Naive thymus-derived CD4-positive, alpha-beta T cell (primary cell): ENCODE measurements at regions not wholly inside any gene's neighbourhood (a gene's known extent, or its start where the extent isn't known, plus 50 kb on each side); places are given as distances from the start of the nearest gene placed in this dataset.

ENCODE experiments used
- ATAC-seq: fragments of 150-1000 bp; cut with Tn5 transposase; 2 replicates; pipeline ENCODE4 v1.10.0; 2021; ENCODE audit warnings: mild to moderate bottlenecking, moderate library complexity
- CTCF ChIA-PET: fragments of 350-600 bp; sonication (Branson Sonifier 250); formaldehyde crosslinking; loops from one replicate; lab custom pipeline; 2021; ENCODE audit warnings: antibody characterized with exemption; lab: Charles Lee
- POLR2A ChIA-PET: fragments of 350-600 bp; sonication (Branson Sonifier 250); formaldehyde crosslinking; loops from one replicate; lab custom pipeline; 2021; ENCODE audit warnings: antibody characterized with exemption, inconsistent platforms; lab: Charles Lee
- DNase-seq, 9 donors: peaks; one replicate each; pipeline versions ENCODE4 v3.0.0 to v3.0.0-alpha.2; 2020 to 2022; ENCODE audit warnings: mixed read lengths in 1 of 9
- H3K27ac ChIP-seq: one replicate; pipeline ENCODE4 v1.7.0; 2013; ENCODE audit warnings: mild to moderate bottlenecking, low read depth, low read length, moderate library complexity
- H3K27me3 ChIP-seq, 2 donors: one replicate each; pipeline ENCODE4 v1.7.0; 2013; ENCODE audit warnings: low read length in 2 of 2, mild to moderate bottlenecking in 2 of 2, moderate library complexity in 2 of 2; ENCODE audit not compliant: control insufficient read depth in 2 of 2, insufficient read depth in 2 of 2
- H3K36me3 ChIP-seq, 3 experiments: 1 replicate in 2 of 3; 2 replicates in 1 of 3; pipeline ENCODE4 v1.7.0; 2013; ENCODE audit warnings: low read length in 3 of 3, mild to moderate bottlenecking in 3 of 3, moderate library complexity in 1 of 3; ENCODE audit not compliant: insufficient read depth in 3 of 3, control insufficient read depth in 2 of 3
- H3K4me1 ChIP-seq, 2 donors: one replicate each; pipeline ENCODE4 v1.7.0; 2013; ENCODE audit warnings: low read length in 2 of 2, mild to moderate bottlenecking in 2 of 2, moderate library complexity in 1 of 2; ENCODE audit not compliant: control insufficient read depth in 2 of 2, insufficient read depth in 2 of 2
- H3K4me3 ChIP-seq: 2 replicates; pipeline ENCODE4 v1.7.0; 2013; ENCODE audit warnings: mild to moderate bottlenecking, low read length
- H3K9me3 ChIP-seq, 3 experiments: 1 replicate in 2 of 3; 2 replicates in 1 of 3; pipeline ENCODE4 v1.7.0; 2013; ENCODE audit warnings: low read length in 3 of 3; ENCODE audit not compliant: control insufficient read depth in 2 of 3
- H3K27ac Mint-ChIP-seq, 9 donors: one replicate each; pipeline ENCODE4 v1.8.0; 2020 to 2022; ENCODE audit warnings: mixed read lengths in 9 of 9, mild to moderate bottlenecking in 8 of 9, moderate library complexity in 5 of 9, inconsistent platforms in 2 of 9
- H3K27me3 Mint-ChIP-seq, 5 donors: one replicate each; pipeline ENCODE4 v1.8.0; 2021 to 2022; ENCODE audit warnings: mixed read lengths in 5 of 5, mild to moderate bottlenecking in 1 of 5
- H3K36me3 Mint-ChIP-seq, 5 donors: one replicate each; pipeline ENCODE4 v1.8.0; 2020 to 2022; ENCODE audit warnings: mixed read lengths in 5 of 5, mild to moderate bottlenecking in 3 of 5, inconsistent platforms in 1 of 5
- H3K4me1 Mint-ChIP-seq, 7 donors: one replicate each; pipeline ENCODE4 v1.8.0; 2020 to 2022; ENCODE audit warnings: mixed read lengths in 7 of 7, mild to moderate bottlenecking in 3 of 7, inconsistent platforms in 1 of 7
- H3K4me3 Mint-ChIP-seq, 10 donors: one replicate each; pipeline ENCODE4 v1.8.0; 2020 to 2022; ENCODE audit warnings: mild to moderate bottlenecking in 10 of 10, mixed read lengths in 10 of 10, moderate library complexity in 6 of 10, inconsistent platforms in 2 of 10
- H3K9me3 Mint-ChIP-seq, 11 donors: one replicate each; pipeline ENCODE4 v1.8.0; 2020 to 2022; ENCODE audit warnings: mixed read lengths in 11 of 11, mild to moderate bottlenecking in 4 of 11, inconsistent platforms in 1 of 11, moderate library complexity in 1 of 11
- intact Hi-C, 2 donors: fragments of 100-400 bp; cut with micrococcal nuclease; formaldehyde crosslinking; loops; one replicate each; pipeline ENCODE4 v1.15.1; 2023

DNA sequence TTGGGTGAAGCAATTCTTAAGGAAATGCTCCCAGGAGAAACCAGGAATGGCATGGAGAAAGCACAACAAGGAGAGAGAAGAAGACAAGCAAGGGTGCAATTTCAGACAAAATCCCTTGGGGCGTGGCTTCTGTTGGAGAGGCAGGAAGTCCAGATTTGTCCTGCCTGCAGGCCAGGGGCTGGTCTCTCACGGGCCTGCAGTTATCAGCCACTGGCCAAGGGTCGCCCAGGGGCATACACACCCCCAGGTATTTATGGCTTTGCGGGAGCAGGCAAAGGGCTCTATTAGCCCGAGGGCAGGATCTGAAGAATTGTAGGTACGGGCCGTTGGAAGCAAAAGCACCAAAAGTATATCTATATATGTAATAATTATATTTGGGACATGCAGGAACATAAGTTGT, 87.7 kb downstream of the IYD start:
- no peaks in the 10 kb centered on the region for H3K27me3 ChIP-seq
- intact Hi-C loops = no loop called here
- H3K27me3 Mint-ChIP-seq = peaks cover 0 to 9% (median 0%) of the 10 kb centered on the region in 5 donors
- H3K4me3 ChIP-seq = no peak overlapping the region
- H3K4me3 Mint-ChIP-seq = no peak overlapping the region
- POLR2A ChIA-PET = no interaction called here
- CTCF ChIA-PET = interaction anchor here (0.6 kb wide), 1 partner anchor 950 kb away, joined by 3 read pairs; no protein-coding TSS in a partner anchor
- DNase-seq (no peak), ATAC-seq (no peak)
- peaks cover 0 to 2% (median 0%) of the 10 kb centered on the region in 11 donors for H3K9me3 Mint-ChIP-seq
- H3K4me1 ChIP-seq = no peaks in the 10 kb centered on the region
- H3K9me3 ChIP-seq = no peaks in the 10 kb centered on the region
- no peak overlapping the region for H3K27ac Mint-ChIP-seq
- no peaks in the 10 kb centered on the region for H3K36me3 Mint-ChIP-seq
- no peaks in the 10 kb centered on the region for H3K36me3 ChIP-seq
- H3K27ac ChIP-seq = no peak overlapping the region
- H3K4me1 Mint-ChIP-seq = no peaks in the 10 kb centered on the region

GRCh38 chr6:150456902-150457643, 88.3 kb downstream of the IYD start:
- Histone ChIP-seq H3K9me3 (no peaks in the 10 kb centered on the region), H3K4me1 (no peaks in the 10 kb centered on the region), H3K36me3 (no peaks in the 10 kb centered on the region), H3K27me3 (no peaks in the 10 kb centered on the region), H3K4me3 (no peak overlapping the region), H3K27ac (no peak overlapping the region)
- ChIA-PET POLR2A (no interaction called here), CTCF (no interaction called here)
- H3K27me3 Mint-ChIP-seq = peaks cover 0 to 9% (median 0%) of the 10 kb centered on the region in 5 donors
- no peak overlapping the region for H3K4me3 Mint-ChIP-seq
- H3K9me3 Mint-ChIP-seq = peaks cover 0 to 3% (median 0%) of the 10 kb centered on the region in 11 donors
- no peaks in the 10 kb centered on the region for H3K4me1 Mint-ChIP-seq
- DNase-seq (no peak), ATAC-seq (no peak)
- intact Hi-C loops = no loop called here
- H3K27ac Mint-ChIP-seq = no peak overlapping the region
- no peaks in the 10 kb centered on the region for H3K36me3 Mint-ChIP-seq

DNA sequence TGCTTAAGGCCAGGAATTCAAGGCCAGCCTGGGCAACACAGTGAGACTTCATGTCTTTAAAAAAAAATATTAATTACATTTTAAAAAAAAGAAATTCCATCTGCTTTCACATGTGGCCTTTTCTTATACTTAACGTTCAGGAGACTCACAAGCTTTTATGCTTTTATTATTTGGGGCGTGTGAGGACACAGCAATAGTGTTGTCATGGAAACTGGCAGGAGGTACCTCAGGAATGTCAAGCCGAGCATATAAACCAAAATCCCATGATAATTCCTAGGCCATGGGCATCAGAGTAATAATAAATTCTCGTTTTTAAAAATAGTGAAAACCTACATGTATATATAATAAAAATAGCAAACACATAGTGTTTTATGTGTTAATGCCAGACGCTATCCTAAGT, 89.8 kb downstream of the IYD start:
- H3K4me1 Mint-ChIP-seq = no peaks in the 10 kb centered on the region
- DNase-seq = no peak
- ChIA-PET POLR2A (no interaction called here), CTCF (no interaction called here)
- peaks cover 0 to 3% (median 0%) of the 10 kb centered on the region in 11 donors for H3K9me3 Mint-ChIP-seq
- no peaks in the 10 kb centered on the region for H3K27me3 ChIP-seq
- H3K9me3 ChIP-seq = no peaks in the 10 kb centered on the region
- no peaks in the 10 kb centered on the region for H3K36me3 ChIP-seq
- intact Hi-C loops = no loop called here
- no peak overlapping the region for H3K4me3 ChIP-seq
- no peaks in the 10 kb centered on the region for H3K36me3 Mint-ChIP-seq
- H3K27ac ChIP-seq = no peak overlapping the region
- no peak overlapping the region for H3K27ac Mint-ChIP-seq
- ATAC-seq = no peak
- H3K4me3 Mint-ChIP-seq = no peak overlapping the region
- no peaks in the 10 kb centered on the region for H3K4me1 ChIP-seq
- H3K27me3 Mint-ChIP-seq = peaks cover 0 to 9% (median 0%) of the 10 kb centered on the region in 5 donors

DNA sequence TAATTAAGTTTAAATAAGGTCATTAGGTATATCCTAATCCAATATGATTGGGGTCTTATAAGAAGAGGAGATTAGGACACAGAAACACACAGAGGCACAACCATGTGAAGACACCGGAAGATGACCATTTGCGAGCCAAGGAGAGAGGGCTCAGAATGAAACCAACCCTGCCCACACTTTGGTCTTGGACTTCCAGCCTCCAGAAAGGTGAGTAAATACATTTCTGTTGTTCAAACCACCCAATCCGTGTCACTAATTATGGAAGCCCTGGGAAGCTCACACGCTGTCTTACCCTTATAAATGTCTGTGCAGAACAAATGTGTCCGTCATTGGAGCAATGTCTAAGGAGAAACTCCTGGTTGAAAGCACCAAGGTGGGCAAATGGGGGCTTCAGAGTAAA, 95.0 kb downstream of the IYD start:
- H3K4me1 ChIP-seq = no peaks in the 10 kb centered on the region

GRCh38 chr6:150464966-150465365, 96.2 kb downstream of the IYD start:
- Mint-ChIP-seq H3K27ac (no peak overlapping the region), H3K9me3 (peaks cover 0 to 1% (median 0%) of the 10 kb centered on the region in 11 donors), H3K4me3 (no peak overlapping the region), H3K27me3 (peaks cover 0 to 7% (median 3%) of the 10 kb centered on the region in 5 donors), H3K36me3 (no peaks in the 10 kb centered on the region), H3K4me1 (no peaks in the 10 kb centered on the region)
- no peaks in the 10 kb centered on the region for H3K36me3 ChIP-seq
- POLR2A ChIA-PET = no interaction called here
- H3K9me3 ChIP-seq = no peaks in the 10 kb centered on the region
- H3K4me3 ChIP-seq = no peak overlapping the region
- CTCF ChIA-PET = interaction anchor here (1.1 kb wide), 1 partner anchor 15 kb away, joined by 3 read pairs; no protein-coding TSS in a partner anchor
- DNase-seq (no peak), ATAC-seq (no peak)
- no peak overlapping the region for H3K27ac ChIP-seq
- intact Hi-C loops = no loop called here
- no peaks in the 10 kb centered on the region for H3K27me3 ChIP-seq
- H3K4me1 ChIP-seq = no peaks in the 10 kb centered on the region

More for the DNA sequence above, 95.0 kb downstream of the IYD start:
- ChIA-PET CTCF (interaction anchor here (1.1 kb wide), 1 partner anchor 16 kb away, joined by 3 read pairs; no protein-coding TSS in a partner anchor), POLR2A (no interaction called here)
- ATAC-seq = no peak
- intact Hi-C loops = no loop called here
- H3K9me3 Mint-ChIP-seq = peaks cover 0 to 1% (median 0%) of the 10 kb centered on the region in 11 donors
- no peak overlapping the region for H3K4me3 ChIP-seq
- no peaks in the 10 kb centered on the region for H3K36me3 Mint-ChIP-seq
- no peaks in the 10 kb centered on the region for H3K27me3 ChIP-seq
- H3K27me3 Mint-ChIP-seq = peaks cover 0 to 7% (median 0%) of the 10 kb centered on the region in 5 donors
- no peak overlapping the region for H3K27ac Mint-ChIP-seq
- no peak for DNase-seq
- no peaks in the 10 kb centered on the region for H3K4me1 Mint-ChIP-seq
- no peaks in the 10 kb centered on the region for H3K36me3 ChIP-seq
- H3K27ac ChIP-seq = no peak overlapping the region
- no peaks in the 10 kb centered on the region for H3K9me3 ChIP-seq
- no peak overlapping the region for H3K4me3 Mint-ChIP-seq

DNA sequence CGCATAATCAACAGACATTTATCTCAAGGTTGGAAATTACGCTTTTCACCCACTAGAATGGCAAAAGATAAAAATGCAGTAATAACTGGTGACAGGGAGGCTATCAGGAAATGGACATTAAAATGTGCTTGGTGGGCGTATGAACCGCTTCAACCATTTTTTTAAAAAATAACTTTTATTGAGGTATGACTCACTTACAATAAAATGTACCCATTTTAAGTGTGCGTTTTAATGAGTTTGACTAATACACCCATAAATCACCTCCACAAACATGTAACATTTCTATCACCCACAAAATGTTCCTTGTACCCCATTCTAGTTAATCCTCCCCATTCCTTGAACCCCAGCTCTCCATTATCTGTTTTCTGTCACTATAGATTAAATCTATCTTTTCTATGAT, 96.8 kb downstream of the IYD start:
- POLR2A ChIA-PET = no interaction called here

DNA sequence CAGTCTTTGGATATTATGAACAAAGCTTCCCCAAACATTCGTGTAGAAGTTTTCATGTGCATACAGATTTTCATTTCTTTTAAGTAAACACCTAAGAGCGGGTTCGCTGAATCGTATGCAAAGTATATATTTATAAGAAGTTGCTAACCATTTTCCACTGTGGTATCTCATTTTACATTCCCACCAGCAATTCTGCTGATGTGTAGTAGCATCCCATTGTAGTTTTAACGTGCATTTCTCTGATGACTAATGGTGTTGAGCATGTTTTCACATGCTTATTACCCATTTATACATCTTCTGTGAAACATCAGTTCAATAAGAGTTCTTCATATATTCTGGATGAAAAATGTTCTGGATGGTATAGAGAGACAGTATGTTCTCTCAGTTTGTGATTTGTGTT, 97.4 kb downstream of the IYD start:
- Mint-ChIP-seq H3K9me3 (peaks cover 0 to 1% (median 0%) of the 10 kb centered on the region in 11 donors), H3K27ac (no peak overlapping the region), H3K4me1 (no peaks in the 10 kb centered on the region), H3K36me3 (no peaks in the 10 kb centered on the region), H3K27me3 (peaks cover 0 to 7% (median 5%) of the 10 kb centered on the region in 5 donors), H3K4me3 (no peak overlapping the region)
- POLR2A ChIA-PET = no interaction called here
- intact Hi-C loops = no loop called here
- H3K9me3 ChIP-seq = no peaks in the 10 kb centered on the region
- DNase-seq (no peak), ATAC-seq (no peak)
- H3K4me1 ChIP-seq = no peaks in the 10 kb centered on the region
- no peak overlapping the region for H3K4me3 ChIP-seq
- CTCF ChIA-PET = no interaction called here
- H3K36me3 ChIP-seq = no peaks in the 10 kb centered on the region
- no peak overlapping the region for H3K27ac ChIP-seq
- H3K27me3 ChIP-seq = no peaks in the 10 kb centered on the region

More for the DNA sequence above, 96.8 kb downstream of the IYD start:
- Mint-ChIP-seq H3K27ac (no peak overlapping the region), H3K27me3 (peaks cover 0 to 7% (median 3%) of the 10 kb centered on the region in 5 donors), H3K4me3 (no peak overlapping the region), H3K36me3 (no peaks in the 10 kb centered on the region), H3K4me1 (no peaks in the 10 kb centered on the region), H3K9me3 (peaks cover 0 to 1% (median 0%) of the 10 kb centered on the region in 11 donors)
- no peaks in the 10 kb centered on the region for H3K9me3 ChIP-seq
- H3K27ac ChIP-seq = no peak overlapping the region
- no peaks in the 10 kb centered on the region for H3K4me1 ChIP-seq
- no peaks in the 10 kb centered on the region for H3K36me3 ChIP-seq
- DNase-seq (no peak), ATAC-seq (no peak)
- no peak overlapping the region for H3K4me3 ChIP-seq
- CTCF ChIA-PET = no interaction called here
- intact Hi-C loops = no loop called here
- no peaks in the 10 kb centered on the region for H3K27me3 ChIP-seq
